CD8-positive, alpha-beta memory T cell (primary cell): ENCODE measurements at regions not wholly inside any gene's neighbourhood (a gene's known extent, or its start where the extent isn't known, plus 50 kb on each side); places are given as distances from the start of the nearest gene placed in this dataset.

ENCODE experiments used
- CTCF ChIA-PET: fragments of 350-600 bp; sonication (Branson Sonifier 250); formaldehyde crosslinking; loops from one replicate; lab custom pipeline; 2021; ENCODE audit warnings: antibody characterized with exemption; lab: Charles Lee
- POLR2A ChIA-PET: fragments of 350-600 bp; sonication (Branson Sonifier 250); formaldehyde crosslinking; loops from one replicate; lab custom pipeline; 2021; ENCODE audit warnings: antibody characterized with exemption; lab: Charles Lee
- DNase-seq, 5 donors: peaks; one replicate each; pipeline versions ENCODE4 v3.0.0 to v3.0.0-alpha.2; 2020 to 2022; ENCODE audit warnings: mixed read lengths in 1 of 5
- H3K27ac ChIP-seq: one replicate; pipeline ENCODE4 v1.7.0; 2013; ENCODE audit warnings: low read depth, mild to moderate bottlenecking, low read length, moderate library complexity
- H3K27me3 ChIP-seq: 2 replicates; pipeline ENCODE4 v1.7.0; 2013; ENCODE audit warnings: low read length, mild to moderate bottlenecking; ENCODE audit not compliant: insufficient read depth, poor library complexity, severe bottlenecking
- H3K36me3 ChIP-seq: 2 replicates; pipeline ENCODE4 v1.7.0; 2013; ENCODE audit warnings: mild to moderate bottlenecking, low read length, moderate library complexity; ENCODE audit not compliant: insufficient read depth
- H3K4me1 ChIP-seq: 2 replicates; pipeline ENCODE4 v1.7.0; 2013; ENCODE audit warnings: mild to moderate bottlenecking, low read length, moderate library complexity; ENCODE audit not compliant: insufficient read depth
- H3K4me3 ChIP-seq: 2 replicates; pipeline ENCODE4 v1.7.0; 2013; ENCODE audit warnings: mild to moderate bottlenecking, low read length
- H3K9me3 ChIP-seq: 2 replicates; pipeline ENCODE4 v1.7.0; 2013; ENCODE audit warnings: mild to moderate bottlenecking, low read length
- H3K27ac Mint-ChIP-seq, 8 donors: one replicate each; pipeline ENCODE4 v1.8.0; 2020 to 2021; ENCODE audit warnings: mixed read lengths in 8 of 8, mild to moderate bottlenecking in 6 of 8, inconsistent platforms in 3 of 8, moderate library complexity in 3 of 8
- H3K27me3 Mint-ChIP-seq, 2 donors: one replicate each; pipeline ENCODE4 v1.8.0; 2020 to 2021; ENCODE audit warnings: mixed read lengths in 2 of 2, mild to moderate bottlenecking in 1 of 2, moderate library complexity in 1 of 2
- H3K36me3 Mint-ChIP-seq, 3 donors: one replicate each; pipeline ENCODE4 v1.8.0; 2020 to 2021; ENCODE audit warnings: mixed read lengths in 3 of 3, inconsistent platforms in 1 of 3, mild to moderate bottlenecking in 1 of 3
- H3K4me1 Mint-ChIP-seq, 3 donors: one replicate each; pipeline ENCODE4 v1.8.0; 2020 to 2021; ENCODE audit warnings: mixed read lengths in 3 of 3, inconsistent platforms in 1 of 3, mild to moderate bottlenecking in 1 of 3
- H3K4me3 Mint-ChIP-seq, 7 donors: one replicate each; pipeline ENCODE4 v1.8.0; 2020 to 2021; ENCODE audit warnings: mixed read lengths in 7 of 7, mild to moderate bottlenecking in 6 of 7, moderate library complexity in 4 of 7, inconsistent platforms in 2 of 7
- H3K9me3 Mint-ChIP-seq, 5 donors: one replicate each; pipeline ENCODE4 v1.8.0; 2020 to 2022; ENCODE audit warnings: mixed read lengths in 5 of 5, mild to moderate bottlenecking in 3 of 5, moderate library complexity in 2 of 5, inconsistent platforms in 1 of 5

DNA sequence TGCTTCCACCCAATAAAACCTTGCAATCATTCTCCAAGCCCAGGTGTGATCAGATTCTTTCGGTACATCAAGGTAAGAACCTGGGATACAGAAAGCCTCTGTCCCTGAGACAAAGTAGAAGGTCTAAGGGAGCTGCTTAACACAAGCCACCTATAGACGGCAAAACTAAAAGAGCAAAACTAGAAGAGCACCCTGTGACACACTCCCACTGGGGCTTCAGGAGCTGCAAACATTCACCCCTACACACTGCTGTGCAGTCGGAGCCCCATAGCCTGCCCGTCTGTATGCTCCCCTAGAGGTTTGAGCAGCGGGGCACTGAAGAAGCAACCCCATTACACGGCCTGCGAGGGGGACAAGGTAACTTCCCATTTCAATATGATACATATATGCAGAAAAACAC is 179.6 kb upstream of the CDH9 start:
- Mint-ChIP-seq H3K4me3 (no peak overlapping the region), H3K27me3 (no peaks in the 10 kb centered on the region), H3K36me3 (no peaks in the 10 kb centered on the region), H3K9me3 (peaks cover 2 to 40% (median 8%) of the 10 kb centered on the region in 5 donors), H3K27ac (peak overlapping the region in 1 of 8 donors; percentile 83), H3K4me1 (no peaks in the 10 kb centered on the region)
- ChIA-PET POLR2A (no interaction called here), CTCF (no interaction called here)
- Histone ChIP-seq H3K9me3 (no peaks in the 10 kb centered on the region), H3K4me3 (no peak overlapping the region), H3K27ac (no peak overlapping the region), H3K27me3 (no peaks in the 10 kb centered on the region), H3K36me3 (no peaks in the 10 kb centered on the region), H3K4me1 (no peaks in the 10 kb centered on the region)
- DNase-seq, result no peak

DNA sequence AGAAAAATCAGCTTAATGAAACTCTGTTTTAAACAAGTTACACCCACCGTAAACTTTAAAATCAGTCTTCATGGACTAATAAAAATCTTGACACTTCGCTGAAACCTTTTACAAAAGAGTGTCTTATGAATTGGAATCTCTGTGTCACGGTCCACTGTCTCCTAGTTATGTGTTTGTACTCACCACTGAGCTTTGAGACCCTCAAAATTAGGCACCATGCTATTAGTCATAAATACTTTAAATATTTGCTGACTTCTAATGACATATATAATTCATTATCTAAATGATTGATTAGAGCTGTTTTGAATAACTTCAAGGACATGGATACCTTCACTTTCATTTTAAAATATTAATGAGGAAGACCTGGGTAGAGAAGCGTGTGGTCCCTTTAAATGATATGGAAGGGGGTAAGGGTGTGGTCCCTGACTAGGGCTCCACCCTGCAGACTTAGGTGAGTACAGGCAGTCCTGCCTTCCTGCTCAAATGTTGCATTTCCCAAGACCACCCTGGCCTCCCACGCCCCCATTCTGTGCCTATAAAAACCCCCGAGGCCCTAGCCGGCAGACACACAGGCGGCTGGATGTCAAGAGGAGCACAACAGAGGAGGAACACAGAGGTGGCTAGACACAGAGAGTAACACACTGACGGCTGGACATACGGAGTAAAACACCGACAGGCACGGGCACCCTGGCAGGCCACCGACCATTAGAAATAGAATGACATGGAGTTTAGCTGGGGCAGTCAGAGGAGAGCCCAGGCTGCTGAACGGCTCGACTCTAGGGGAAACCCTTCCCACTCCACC is 179.0 kb upstream of the CDH9 start:
- Histone ChIP-seq H3K9me3 (no peaks in the 10 kb centered on the region), H3K27ac (no peak overlapping the region), H3K27me3 (no peaks in the 10 kb centered on the region), H3K4me1 (no peaks in the 10 kb centered on the region), H3K4me3 (no peak overlapping the region), H3K36me3 (no peaks in the 10 kb centered on the region)
- Mint-ChIP-seq H3K27me3 (no peaks in the 10 kb centered on the region), H3K4me3 (no peak overlapping the region), H3K4me1 (no peaks in the 10 kb centered on the region), H3K27ac (no peak overlapping the region), H3K36me3 (no peaks in the 10 kb centered on the region), H3K9me3 (peaks cover 2 to 34% (median 8%) of the 10 kb centered on the region in 5 donors)
- no peak for DNase-seq
- ChIA-PET CTCF (no interaction called here), POLR2A (no interaction called here)

DNA sequence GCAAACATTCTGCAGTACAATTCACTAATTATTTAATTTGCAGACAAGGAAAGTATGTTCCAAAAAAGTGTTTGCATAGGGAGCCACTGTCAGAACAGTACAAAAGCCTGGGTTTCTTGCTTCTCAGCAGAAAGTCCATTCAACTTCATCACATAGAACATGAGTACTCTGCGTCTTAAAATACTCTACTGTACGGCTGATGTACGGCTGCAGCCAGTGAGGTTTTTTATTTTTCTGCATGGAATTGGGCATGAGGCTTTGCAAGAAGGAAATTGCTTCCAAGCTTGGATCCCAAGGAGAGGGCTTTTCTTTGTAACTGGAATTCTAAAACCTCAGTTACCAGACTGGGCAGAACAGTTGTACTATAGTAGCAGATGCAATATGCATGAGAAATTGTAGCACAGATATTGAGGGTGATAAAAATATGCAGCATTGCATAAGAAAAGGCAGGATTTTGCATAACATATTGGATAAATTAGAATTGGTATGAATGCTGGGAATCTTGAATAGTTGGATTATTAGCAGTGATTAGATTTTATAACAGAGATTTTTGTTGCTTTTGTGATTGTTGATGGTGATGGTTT is 178.1 kb upstream of the CDH9 start:
- Mint-ChIP-seq H3K27ac (no peak overlapping the region), H3K4me3 (no peak overlapping the region), H3K36me3 (no peaks in the 10 kb centered on the region), H3K9me3 (peaks cover 2 to 25% (median 8%) of the 10 kb centered on the region in 5 donors), H3K4me1 (no peaks in the 10 kb centered on the region), H3K27me3 (no peaks in the 10 kb centered on the region)
- Histone ChIP-seq H3K9me3 (no peaks in the 10 kb centered on the region), H3K4me1 (no peaks in the 10 kb centered on the region), H3K4me3 (no peak overlapping the region), H3K36me3 (no peaks in the 10 kb centered on the region), H3K27ac (no peak overlapping the region), H3K27me3 (no peaks in the 10 kb centered on the region)
- ChIA-PET CTCF (no interaction called here), POLR2A (no interaction called here)
- no peak for DNase-seq

DNA sequence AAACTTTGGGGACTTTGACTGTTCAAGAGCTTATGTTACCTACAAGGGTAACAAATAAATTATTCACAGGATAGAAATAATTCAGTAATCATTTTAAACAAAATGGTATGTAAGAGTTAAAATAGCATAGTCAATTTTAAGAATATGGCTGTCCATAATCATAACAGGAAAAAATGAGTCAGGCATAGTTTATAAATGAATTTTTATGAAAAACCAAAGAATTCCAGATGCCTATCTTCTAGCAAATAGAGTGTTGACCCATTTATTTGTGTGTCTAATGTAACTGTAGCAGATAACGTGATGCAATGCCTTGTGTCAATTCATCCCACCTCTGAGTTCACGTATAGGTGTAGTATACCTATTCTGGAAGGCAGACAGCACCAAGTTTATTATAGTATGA is 169.7 kb upstream of the CDH9 start:
- ChIA-PET POLR2A (no interaction called here), CTCF (no interaction called here)
- Histone ChIP-seq H3K4me1 (no peaks in the 10 kb centered on the region), H3K4me3 (no peak overlapping the region), H3K36me3 (no peaks in the 10 kb centered on the region), H3K27ac (no peak overlapping the region), H3K27me3 (no peaks in the 10 kb centered on the region), H3K9me3 (no peaks in the 10 kb centered on the region)
- Mint-ChIP-seq H3K9me3 (peaks cover 13 to 24% (median 20%) of the 10 kb centered on the region in 5 donors), H3K4me3 (no peak overlapping the region), H3K4me1 (no peaks in the 10 kb centered on the region), H3K27me3 (no peaks in the 10 kb centered on the region), H3K27ac (no peak overlapping the region), H3K36me3 (no peaks in the 10 kb centered on the region)
- DNase-seq, result no peak

DNA sequence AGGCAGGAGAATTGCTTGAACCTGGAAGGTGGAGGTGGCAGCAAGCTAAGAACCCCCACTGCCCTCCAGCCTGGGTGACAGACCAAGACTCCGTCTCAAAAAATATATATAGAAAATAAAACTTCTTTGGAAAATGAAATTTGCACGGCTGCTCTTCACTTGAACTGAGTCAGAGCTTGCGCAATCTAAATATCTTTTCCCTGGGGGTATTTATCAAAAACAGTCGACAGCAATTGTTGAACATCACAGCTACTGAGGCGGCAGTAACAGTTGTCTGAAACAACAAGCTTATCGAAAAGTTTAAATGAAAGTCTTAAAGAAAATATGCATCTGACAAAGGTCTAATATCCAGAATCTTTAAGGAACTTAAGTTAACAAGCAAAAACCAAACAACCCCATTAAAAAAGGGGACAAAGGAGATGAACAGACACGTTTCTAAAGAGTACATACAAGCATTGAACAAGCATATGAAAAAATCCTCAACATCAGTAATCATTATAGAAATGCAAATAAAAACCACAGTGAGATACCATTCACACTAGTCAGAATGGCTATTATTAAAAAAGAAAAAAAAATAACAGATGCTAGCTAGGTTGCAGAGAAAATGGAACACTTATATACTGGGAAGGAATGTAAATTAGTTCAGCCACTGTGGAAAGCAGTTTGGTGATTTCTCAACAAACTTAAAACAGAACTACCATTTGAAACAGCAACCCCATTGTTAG is 153.6 kb upstream of the CDH9 start:
- no peak for DNase-seq
- Histone ChIP-seq H3K27me3 (no peaks in the 10 kb centered on the region), H3K9me3 (no peaks in the 10 kb centered on the region), H3K4me1 (no peaks in the 10 kb centered on the region), H3K36me3 (no peaks in the 10 kb centered on the region), H3K4me3 (no peak overlapping the region), H3K27ac (no peak overlapping the region)
- Mint-ChIP-seq H3K36me3 (no peaks in the 10 kb centered on the region), H3K4me1 (no peaks in the 10 kb centered on the region), H3K9me3 (peaks cover 3 to 37% (median 12%) of the 10 kb centered on the region in 5 donors), H3K27ac (no peak overlapping the region), H3K27me3 (no peaks in the 10 kb centered on the region), H3K4me3 (no peak overlapping the region)
- CTCF ChIA-PET, result no interaction called here
- POLR2A ChIA-PET, result no interaction called here

DNA sequence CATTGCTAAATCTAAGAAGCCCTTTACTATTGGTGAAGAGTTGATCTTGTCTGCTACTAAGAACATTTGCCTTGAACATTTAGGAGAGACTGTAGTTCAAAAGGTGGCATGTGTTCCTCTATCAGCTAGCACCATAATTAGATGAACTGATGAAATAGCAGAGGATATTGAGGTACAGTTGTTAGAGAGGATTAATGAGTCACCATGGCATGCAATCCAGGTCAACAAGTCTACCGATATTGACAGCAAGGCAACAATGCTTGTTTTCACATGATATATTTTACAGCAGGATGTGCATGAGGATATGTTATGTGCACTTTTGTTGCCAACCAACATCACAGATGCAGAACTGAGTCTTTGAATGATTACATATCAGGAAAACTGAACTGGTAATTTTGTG is 134.3 kb upstream of the CDH9 start:
- DNase-seq, result no peak
- H3K4me1 ChIP-seq, result no peaks in the 10 kb centered on the region
- peaks cover 0 to 2% (median 0%) of the 10 kb centered on the region in 3 donors for H3K36me3 Mint-ChIP-seq
- H3K27ac ChIP-seq, result no peak overlapping the region
- H3K9me3 ChIP-seq, result no peaks in the 10 kb centered on the region
- no peaks in the 10 kb centered on the region for H3K27me3 ChIP-seq
- H3K27ac Mint-ChIP-seq, result no peak overlapping the region
- no peaks in the 10 kb centered on the region for H3K4me1 Mint-ChIP-seq
- no peaks in the 10 kb centered on the region for H3K36me3 ChIP-seq
- ChIA-PET POLR2A (no interaction called here), CTCF (no interaction called here)
- no peak overlapping the region for H3K4me3 ChIP-seq
- peaks cover 0 to 21% (median 9%) of the 10 kb centered on the region in 5 donors for H3K9me3 Mint-ChIP-seq
- no peaks in the 10 kb centered on the region for H3K27me3 Mint-ChIP-seq
- no peak overlapping the region for H3K4me3 Mint-ChIP-seq

DNA sequence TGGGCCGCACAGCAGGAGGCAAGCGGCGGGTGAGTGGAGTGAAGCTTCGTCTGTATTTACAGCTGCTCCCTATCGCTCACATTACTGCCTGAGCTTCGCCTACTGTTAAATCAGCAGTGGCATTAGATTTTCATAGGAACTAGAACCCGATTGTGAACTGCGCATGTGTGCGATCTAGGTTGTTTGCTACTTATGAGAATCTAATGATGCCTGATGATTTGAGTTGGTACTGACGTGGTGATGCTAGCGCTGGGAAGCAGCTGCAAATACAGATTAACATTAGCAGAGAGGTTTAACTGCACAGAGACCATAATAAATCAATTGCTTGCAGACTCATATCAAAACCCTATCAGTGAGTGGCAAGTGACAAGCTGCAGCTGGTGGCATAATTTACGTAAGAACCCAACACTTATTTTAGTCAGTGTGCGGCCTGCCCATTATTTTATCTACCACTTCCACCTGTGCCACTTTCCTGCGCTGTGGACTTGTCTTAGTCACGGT is 133.4 kb upstream of the CDH9 start:
- H3K27me3 Mint-ChIP-seq, result no peaks in the 10 kb centered on the region
- POLR2A ChIA-PET, result no interaction called here
- no peak overlapping the region for H3K27ac Mint-ChIP-seq
- no peak overlapping the region for H3K4me3 ChIP-seq
- no peak for DNase-seq
- H3K27me3 ChIP-seq, result no peaks in the 10 kb centered on the region
- no peaks in the 10 kb centered on the region for H3K4me1 ChIP-seq
- H3K27ac ChIP-seq, result no peak overlapping the region
- H3K4me3 Mint-ChIP-seq, result no peak overlapping the region
- H3K9me3 ChIP-seq, result no peaks in the 10 kb centered on the region
- peaks cover 0 to 2% (median 0%) of the 10 kb centered on the region in 3 donors for H3K36me3 Mint-ChIP-seq
- no peaks in the 10 kb centered on the region for H3K4me1 Mint-ChIP-seq
- H3K9me3 Mint-ChIP-seq, result peaks cover 0 to 17% (median 12%) of the 10 kb centered on the region in 5 donors
- CTCF ChIA-PET, result no interaction called here
- H3K36me3 ChIP-seq, result no peaks in the 10 kb centered on the region

DNA sequence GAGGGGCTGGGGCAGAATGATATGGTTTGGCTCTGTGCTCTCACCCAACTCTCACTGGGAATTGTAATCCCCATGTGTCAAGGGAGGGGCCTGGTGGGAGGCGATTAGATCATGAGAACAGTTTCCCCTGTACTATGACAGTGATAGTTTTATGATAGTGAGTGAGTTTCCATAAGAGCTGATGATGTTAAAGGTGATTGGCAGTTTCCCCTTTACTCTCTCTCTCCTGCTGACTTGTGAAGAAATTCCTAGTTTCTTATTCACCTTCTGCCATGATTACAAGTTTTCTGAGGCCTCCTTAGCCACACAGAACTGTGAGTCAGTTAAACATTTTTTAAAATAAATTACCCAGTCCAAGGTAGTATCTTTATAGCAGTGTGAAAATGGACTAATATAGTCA is 120.4 kb upstream of the CDH9 start:
- Mint-ChIP-seq H3K4me1 (no peaks in the 10 kb centered on the region), H3K27ac (peak overlapping the region in 1 of 8 donors; percentile 88), H3K4me3 (no peak overlapping the region), H3K9me3 (peaks cover 11 to 31% (median 25%) of the 10 kb centered on the region in 5 donors), H3K27me3 (no peaks in the 10 kb centered on the region), H3K36me3 (no peaks in the 10 kb centered on the region)
- Histone ChIP-seq H3K9me3 (no peaks in the 10 kb centered on the region), H3K36me3 (no peaks in the 10 kb centered on the region), H3K27ac (no peak overlapping the region), H3K4me3 (no peak overlapping the region), H3K27me3 (no peaks in the 10 kb centered on the region), H3K4me1 (no peaks in the 10 kb centered on the region)
- DNase-seq, result no peak
- ChIA-PET CTCF (no interaction called here), POLR2A (no interaction called here)
